C1 segment of cervical spinal cord (tissue), 14 donors: ENCODE measurements at regions not wholly inside any gene's neighbourhood (a gene's known extent, or its start where the extent isn't known, plus 50 kb on each side); places are given as distances from the start of the nearest gene placed in this dataset.

Source experiments
- DNase-seq, 14 donors: peaks; one replicate each; lab custom pipeline; 2025; lab: John Stamatoyannopoulos, UW

DNA sequence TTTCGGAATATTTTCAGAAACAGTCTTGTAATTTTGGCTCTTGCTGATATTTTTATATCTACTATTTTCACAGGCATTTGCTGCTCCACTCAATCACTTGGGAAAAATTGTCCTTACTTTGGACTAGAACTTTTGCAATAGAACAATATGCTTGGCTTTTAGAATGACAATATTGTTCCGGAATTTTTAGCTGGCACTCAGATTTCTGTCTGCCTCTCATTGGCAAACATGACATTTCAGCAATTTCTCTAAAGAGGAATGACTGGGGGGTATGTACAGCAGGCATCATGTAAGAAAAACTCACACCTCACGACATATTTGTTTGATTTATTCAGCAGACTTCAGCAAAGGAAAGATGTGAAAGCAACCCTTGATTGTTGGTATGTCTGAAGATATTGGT lies 243.6 kb upstream of the GPRIN3 start:
- no peak for DNase-seq

DNA sequence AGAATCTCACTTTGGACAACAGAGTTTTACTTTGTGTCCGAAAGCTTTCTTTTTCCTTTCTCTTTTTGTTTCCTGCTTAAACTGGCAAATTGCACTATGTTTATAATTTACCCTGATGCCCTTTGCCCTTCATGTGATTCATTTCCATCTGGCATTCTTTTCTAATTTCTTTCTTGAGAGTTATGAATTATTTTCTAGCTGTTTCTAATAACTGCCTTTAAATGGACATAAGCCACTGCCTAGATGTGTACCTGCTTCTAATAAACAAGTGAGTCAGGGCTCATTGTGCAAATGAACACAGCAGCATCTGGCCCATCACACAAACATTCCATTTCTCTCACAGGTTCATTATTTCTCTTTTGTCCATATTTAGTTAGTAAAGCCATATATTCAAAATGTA lies 242.3 kb upstream of the GPRIN3 start:
- DNase-seq, result no peak

DNA sequence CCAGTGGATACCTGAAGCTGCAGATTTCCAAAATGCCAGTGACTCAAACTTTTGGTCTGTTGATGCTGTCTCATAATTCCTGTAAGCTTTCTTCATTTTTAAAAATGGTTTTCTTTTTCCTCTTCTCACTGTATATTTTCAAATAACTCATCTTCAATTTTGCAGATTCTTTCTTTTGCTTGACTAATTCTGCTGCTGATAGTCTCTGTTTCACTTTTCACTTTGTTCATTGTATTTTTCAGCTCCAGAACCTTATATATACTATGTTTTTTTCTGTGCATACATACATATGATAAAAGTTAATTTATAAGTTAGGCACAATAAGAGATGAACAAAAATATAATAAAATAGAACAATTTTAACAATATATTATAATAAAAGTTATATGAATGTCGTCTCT lies 237.7 kb upstream of the GPRIN3 start:
- no peak for DNase-seq

DNA sequence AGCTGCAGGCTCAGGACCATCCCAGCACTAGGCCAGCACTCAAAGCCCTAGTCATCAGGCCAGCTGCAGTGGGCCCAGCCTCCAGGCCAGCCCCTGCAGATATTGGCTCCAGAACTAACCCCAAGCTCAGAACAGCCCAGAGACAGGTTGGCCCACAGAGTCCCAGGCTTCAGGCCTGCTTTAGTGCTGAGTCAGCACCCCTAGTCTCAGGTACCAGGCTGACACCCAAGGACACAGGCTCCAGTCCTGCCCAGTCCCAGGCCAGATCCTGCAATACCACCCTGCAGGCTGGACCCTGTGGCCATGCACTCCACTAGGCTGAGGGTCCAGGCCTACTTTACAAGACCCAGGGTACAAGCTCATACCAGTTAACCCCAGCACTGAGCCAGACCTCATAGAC lies 234.4 kb upstream of the GPRIN3 start:
- no peak for DNase-seq

DNA sequence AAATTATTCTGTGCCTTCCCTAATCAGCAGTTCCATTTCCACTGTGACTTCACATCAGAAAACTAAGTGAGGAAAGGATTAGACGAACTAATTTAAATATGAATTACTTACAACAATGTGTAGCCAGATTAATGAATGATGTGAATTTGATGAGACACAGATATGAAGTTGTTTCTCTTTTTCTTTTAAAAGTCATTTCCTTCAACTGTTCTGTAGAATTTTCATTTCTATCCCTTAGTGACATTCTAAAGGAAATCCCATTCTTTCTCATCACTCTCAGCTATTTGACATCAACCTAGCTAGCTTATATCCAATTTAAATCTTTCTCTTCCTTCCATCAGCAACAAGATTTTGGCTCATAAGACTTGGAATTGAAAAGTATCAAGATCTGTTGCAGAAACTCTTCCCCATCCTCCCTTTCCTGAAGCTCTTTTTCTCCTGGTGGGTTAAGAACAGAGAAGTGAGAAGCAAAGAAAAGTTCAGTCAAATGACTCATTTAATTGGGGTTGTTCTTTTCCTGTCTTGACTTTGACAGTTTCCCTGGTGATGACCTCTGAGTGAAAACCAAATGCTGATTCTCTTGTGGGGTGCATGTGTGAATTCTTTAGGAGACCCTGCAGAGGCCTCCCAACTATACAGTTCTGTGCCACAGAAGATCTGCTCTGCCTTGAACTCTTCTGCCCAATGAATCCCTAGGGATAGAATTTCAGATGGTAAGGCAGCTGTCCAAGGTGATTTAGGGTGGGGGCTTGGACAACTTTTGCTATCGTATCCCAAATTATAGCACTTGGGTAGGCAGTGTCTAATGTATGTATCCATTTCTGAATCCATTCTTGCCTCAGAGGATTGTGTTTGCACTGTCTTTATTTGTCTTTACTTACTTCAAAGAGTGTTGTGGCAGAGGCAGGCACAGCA lies 232.5 kb upstream of the GPRIN3 start:
- DNase-seq, result no peak

DNA sequence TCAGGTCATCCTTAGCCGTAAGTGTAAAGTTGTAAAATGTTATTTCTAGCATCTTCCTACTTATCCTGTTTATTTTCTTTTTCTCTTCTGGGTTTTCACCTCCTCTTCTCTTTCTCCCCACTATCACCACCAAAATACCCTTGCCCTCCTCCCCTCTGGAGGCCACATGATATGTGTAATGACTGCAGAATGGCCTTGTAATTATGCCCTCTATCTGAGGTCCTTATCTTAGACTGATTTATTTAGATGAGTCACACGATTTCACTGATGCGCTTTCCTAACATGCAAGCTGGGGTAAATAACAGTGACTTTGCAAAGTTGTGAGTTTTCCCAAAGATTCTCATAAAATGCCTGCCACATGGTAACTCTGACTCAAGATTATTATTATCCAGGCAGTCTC lies 231.8 kb upstream of the GPRIN3 start:
- DNase-seq, result no peak

DNA sequence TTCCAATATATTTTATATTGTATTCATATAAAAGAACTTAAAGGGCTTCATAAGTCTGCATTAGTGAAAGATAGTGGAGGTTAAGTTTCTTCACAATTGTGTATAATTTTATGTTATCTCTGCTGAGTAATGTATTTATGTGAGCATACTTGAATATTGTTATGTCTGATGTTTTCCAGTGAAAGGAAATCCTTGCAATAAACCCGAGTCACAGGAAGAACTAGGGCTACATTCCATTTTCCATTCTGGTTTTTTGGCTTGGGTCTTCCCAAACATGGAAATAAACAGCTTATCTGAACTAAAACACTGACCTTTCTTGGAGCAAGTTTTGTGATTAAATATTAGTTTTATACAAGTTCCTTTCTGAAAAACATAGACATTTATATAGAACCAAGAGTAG lies 231.3 kb upstream of the GPRIN3 start:
- no peak for DNase-seq

DNA sequence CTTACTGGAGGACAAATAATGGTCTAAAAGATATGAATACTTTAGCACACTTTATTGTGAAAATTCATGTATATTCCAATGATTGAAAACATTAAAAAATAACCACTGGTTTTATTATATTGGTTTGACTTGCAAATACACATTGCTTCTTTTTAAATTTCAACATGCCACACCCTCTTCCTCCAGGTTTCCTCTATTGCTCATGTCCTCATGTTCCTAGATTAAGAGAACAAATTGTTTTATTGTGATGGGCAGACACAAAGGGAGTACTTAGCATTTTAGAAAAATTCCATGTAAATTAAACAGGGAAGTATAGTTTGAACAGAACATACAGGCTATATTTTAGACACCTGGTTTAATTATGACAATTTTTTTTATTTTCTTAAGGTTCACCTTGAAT lies 230.6 kb upstream of the GPRIN3 start:
- no peak for DNase-seq

DNA sequence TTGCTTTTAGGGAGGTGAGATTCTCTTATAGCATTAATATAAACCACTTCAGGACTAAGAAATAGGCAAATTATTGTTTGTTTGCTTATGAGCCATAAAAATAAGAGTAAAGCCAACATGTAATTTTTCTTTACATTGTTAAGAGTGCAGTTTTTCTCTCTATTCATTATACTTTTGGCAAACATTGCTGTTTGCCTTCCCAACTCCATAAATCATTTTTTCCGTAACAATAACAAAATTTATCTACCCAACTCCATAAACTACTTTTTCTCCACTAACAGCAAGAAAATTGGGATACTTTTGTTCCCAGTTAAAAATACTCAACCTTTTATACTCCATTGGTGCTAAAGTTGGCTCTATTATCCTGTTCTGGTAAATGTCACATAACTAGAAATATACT lies 229.7 kb upstream of the GPRIN3 start:
- DNase-seq, result no peak

DNA sequence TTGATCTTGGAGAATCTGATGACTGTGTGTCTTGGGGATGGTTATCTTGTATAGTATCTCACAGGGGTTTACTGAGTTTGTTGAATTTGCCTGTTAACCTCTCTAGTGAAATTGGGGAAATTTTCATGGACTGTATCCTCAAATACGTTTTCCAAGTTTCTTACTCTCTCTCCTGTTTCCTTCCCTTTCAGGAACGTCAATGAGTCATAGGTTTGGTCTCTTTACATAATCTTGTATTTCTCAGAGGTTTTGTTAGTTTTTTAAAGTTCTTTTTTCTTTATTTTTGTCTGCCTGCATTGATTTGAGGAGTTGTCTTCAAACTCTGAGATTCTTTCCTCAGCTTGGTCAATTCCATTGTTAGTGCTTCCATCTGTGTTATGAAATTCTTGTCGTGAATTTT lies 227.7 kb upstream of the GPRIN3 start:
- DNase-seq, result no peak

DNA sequence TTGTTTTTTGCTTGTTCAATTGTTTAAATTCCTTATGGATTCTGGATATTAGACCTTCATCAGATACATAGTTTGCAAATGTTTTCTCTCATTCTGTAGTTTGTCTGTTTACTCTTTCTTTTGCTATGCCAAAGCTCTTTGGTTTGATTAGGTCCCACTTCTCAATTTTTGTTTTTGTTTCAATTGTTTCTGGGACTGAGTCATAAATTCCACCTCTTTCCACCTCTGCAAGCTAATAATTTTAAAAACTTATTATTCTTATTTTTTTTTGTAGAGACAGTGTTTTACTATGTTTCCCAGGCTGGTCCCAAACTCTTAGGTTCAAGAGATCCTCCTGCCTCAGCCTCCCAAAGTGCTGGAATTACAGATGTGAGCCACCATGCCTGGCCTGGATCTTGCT lies 226.8 kb upstream of the GPRIN3 start:
- no peak for DNase-seq

DNA sequence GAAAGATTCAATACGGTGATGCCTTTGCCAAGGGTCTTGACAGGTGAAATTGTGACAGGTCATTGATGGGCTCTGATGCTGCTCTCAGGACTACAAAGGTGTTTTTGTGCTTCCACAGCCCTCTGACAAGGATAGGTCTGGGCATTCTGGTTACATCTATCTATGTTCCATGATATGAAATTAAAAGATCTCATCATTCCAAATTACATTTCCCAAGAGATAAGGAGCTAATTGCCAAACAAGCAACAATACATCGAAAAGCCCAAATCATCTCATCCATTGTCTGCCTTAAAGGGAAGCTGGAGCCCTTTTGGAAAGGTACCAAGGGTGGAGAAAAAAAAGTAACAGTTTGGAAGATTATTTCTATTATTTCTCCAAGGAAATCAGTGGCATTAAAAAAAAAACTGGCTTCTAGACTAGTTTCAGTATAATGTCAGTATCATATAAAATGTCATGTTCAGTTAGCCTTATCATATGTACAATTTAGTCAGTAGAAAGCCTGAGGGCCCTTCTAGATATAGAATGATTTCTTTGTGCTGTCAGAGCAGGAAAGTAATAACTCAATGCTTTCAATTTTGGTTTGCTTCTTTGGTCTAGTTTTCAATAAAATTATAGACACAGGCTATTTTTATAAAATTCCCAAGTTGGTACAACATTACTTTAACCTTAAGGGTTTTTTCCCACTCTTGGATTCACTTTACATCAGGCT lies 224.5 kb upstream of the GPRIN3 start:
- DNase-seq, result no peak

DNA sequence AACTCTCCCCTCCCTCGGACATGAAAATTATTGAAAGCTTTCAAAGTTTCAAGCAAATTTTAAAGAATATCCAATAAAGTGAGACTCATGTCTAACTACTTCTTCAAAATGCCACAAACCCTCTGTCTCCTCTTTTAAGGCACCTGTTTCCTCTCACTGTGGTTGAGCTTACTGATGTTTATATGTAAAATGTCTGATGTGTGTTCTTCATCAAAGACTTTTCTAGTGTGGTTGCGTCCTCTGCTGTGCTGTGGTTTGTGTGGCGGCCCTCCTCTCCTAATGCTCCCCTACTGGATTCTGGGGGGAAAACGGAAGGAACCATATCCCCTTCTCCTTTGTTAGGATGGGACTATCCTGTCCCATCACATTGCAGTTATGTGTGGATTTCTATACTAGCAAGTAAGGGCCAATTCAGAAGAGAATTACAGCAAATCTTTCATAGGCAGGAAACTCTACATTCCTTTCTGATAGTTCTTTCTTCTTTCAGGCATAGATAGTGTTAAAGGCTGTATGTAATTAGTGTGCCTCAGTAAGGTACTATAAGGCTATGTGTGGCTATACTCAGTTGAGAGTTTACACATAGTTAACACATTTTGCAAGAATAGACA lies 221.0 kb upstream of the GPRIN3 start:
- DNase-seq, result no peak

DNA sequence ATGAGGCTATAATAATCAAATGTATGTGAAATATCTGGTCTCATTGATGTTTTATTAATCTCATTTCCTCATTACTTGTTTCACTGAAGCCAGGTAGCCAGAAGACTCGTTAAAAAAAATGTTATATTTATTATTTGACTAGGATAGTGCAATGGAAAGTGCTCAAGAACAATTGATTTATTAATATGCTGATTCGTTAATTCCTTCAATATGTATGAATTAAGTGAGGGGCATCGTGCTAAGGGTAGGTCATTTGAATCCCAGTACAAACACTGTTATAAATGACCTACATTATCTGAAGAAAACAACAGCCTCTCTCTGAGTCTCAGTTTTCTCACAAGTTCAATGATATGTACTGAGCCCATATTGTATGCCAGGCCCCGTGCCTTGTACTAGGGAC lies 214.2 kb upstream of the GPRIN3 start:
- no peak for DNase-seq

DNA sequence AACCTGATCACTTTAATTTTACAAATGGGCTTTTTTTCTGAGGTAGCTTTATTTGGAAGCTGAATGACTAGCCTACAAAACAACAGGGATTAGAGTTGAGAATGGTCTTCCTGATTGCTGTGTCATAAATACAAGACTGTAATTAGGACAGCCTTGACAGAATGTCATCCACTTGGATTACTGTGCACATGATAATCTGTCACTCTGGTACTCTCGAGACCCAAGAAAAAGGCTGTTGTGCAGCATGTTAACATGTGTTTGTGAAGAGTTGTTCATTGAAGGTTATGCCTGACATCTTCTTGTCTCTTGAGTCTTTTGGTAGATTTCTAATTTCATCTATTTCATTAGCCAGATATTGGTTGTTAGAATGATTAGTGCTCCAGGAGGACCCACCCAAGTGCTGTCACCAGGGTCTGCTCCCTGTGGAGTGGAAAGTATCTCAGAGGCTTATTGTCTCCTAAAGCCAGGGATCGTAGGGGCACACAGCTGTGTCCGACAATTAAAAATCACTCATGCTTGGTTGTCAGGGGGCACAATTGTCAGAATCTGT lies 212.2 kb upstream of the GPRIN3 start:
- no peak for DNase-seq

DNA sequence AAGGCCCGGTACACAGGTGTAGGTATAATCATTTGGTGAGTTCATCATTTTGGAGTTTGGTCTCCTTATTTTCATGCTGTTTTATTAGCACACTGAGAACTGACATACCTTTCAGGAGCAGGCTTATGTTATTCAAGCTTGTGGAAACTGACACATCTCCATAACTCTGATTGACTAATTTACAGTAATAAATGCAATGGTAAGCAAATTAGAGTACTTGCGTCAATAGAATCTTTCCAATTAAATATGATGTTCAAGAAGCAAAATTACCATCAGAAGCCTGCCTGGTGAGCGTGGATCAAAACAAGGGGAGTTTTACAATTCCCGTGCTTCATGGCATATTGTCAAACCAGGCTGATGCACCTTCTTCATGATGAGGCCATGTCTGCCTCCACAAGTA lies 210.7 kb upstream of the GPRIN3 start:
- no peak for DNase-seq

DNA sequence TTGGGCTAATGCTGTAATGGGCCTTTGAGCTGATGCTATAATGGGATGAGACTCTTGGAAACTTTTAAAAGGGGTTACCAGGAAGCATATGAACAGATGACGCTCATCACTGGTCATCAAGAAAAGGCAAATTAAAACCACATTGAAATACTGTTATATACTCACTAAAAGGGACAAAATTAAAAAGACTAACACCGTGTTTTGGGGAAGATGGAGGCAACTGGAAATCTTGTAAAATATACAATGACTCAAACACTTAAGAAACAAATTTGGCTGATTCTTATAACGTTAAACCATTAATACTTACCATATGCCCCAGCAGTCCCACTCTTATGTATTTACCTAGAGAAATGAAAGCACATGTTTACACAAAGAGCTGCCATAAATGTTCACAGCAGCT lies 207.2 kb upstream of the GPRIN3 start:
- DNase-seq, result no peak

DNA sequence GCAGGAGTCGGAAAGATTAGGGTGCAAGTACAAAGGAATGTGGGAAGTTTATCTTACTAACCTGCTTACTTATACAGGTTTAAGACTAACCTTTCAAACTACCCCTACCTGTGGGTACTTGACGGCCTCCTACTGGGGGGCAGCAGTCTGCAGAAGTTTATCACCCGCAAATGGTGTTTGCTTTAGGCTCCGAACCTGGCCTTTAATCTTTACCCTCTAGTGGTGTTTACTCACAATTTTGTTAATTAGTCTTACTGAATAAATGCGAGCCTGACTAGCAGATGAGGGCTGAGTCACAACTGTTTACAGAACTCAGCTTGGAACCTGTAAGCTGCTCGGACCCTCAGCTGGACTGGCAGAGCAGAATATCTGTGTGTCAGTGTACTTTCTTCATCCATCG lies 204.2 kb upstream of the GPRIN3 start:
- no peak for DNase-seq

DNA sequence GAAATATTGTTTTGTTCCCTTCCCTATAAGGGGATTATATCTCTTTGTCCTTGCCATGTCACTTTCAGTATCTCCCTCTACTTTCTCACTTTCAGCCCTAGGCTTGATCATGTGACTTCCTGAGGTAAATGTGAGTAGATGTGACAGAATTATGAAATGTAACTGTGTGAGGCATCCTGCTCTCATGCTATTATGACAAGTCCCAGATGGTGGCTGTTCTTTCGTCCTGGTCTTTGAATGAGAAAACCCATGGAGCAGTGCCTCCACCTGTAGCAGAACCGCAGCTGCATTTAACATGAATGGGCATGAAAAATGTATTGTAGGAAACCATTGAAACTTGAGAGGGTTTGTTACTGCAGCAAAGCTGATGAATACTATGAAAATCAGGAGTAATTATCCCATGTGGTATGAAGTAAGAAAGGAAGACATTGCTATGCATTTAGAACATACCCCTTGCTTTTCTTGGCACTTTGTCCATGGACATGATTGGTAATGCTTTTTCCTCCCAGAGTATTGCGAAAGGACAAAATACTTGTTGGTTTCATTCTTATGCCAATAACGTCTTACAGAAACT lies 202.2 kb upstream of the GPRIN3 start:
- DNase-seq, result no peak

DNA sequence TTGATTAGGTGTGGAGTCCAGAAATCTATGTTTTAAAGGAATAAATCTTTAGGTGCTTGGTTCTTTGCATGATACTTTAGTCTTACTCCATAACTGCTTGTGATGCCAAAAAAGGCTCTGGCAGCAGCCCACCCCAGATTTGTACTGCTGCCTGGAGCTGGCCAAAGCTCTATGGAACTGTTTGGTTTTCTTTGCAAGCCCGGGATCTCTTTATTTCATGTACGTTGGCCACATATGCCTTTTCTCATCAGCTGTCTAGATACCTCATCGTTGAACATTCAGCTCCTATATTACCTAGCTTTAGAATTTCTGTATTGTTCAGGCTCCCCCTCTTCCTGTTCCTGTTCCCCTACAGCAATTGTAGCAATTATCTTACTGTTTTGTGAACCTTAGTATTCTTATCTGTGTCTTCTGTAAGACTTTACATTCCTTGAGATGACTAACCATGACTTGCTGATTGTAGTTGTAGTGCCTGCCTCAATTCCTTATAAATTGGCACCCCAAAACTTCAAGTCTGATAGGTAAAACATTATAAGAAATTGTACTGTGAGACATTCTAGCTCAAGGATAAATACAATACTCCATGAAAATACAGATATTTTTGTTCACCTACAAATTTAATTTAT lies 199.4 kb upstream of the GPRIN3 start:
- DNase-seq, result no peak

DNA sequence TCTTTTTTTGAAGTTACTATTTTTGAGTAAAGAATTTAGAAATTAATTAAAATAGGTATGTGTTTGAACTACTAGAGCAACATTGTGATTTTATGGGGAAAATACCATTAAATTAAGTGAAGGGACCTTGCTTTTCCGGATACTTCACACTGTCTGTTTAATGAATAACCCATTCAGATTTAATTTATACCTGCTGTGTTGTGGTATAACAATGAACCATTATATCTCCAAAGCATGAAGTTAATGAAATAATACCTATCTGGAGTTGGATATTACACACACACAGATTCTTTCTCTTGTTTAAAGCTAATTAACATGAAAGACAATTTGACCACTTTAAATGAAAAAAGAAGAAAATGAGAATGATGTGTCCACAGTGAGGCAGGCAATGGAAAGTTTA lies 195.0 kb upstream of the GPRIN3 start:
- DNase-seq, result no peak
